ENCODE measurements at regions not wholly inside any gene's neighbourhood (a gene's known extent, or its start where the extent isn't known, plus 50 kb on each side); places are given as distances from the start of the nearest gene placed in this dataset.

DNA sequence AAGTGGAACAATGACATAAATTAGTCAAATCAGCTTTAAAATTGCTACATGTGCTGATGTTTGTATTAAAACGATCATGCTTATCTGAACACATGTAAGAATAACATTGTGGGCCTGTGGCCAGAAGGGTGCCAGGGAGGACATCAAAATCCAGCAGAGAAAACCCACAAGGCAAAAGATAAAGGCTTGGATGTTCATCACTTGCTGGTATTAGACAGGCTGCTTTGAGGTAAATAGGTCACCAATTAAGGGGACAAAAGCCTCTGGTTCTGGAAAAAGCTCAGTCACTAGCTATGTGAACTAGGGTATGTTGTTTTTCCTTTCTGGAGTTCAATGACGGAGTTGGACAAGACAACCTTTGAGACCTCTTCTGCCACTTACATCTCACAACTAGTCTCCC lies 74.4 kb upstream of the TMEM108 start:
- Histone ChIP-seq H3K4me2 (ENCODE audit: low read length) (no peak overlapping the region), H3K4me1 (ENCODE audit: insufficient read depth, low read length, severe bottlenecking) (no peaks in the 10 kb centered on the region), H4K20me1 (ENCODE audit: insufficient read depth, low read length) (no peaks in the 10 kb centered on the region), H3K36me3 (ENCODE audit: insufficient read depth, low read length) (no peaks in the 10 kb centered on the region), H3K27me3 (ENCODE audit: insufficient read depth, low read length) (no peaks in the 10 kb centered on the region), H3K9ac (ENCODE audit: low read length) (no peak overlapping the region), H3K9me2 (ENCODE audit: low read depth, low read length) (no peaks in the 10 kb centered on the region), H3F3A (ENCODE audit: insufficient read depth, low read length) (no peaks in the 10 kb centered on the region), H3K27ac (ENCODE audit: low read depth, low read length, poor library complexity, severe bottlenecking) (no peak overlapping the region), H2AFZ (ENCODE audit: low read length) (no peak overlapping the region), H3K79me2 (ENCODE audit: insufficient read depth, low read length) (no peaks in the 10 kb centered on the region), H3K4me3 (ENCODE audit: low read depth, low read length, poor library complexity, severe bottlenecking) (no peak overlapping the region), H3K9me3 (ENCODE audit: low read length) (no peaks in the 10 kb centered on the region)
- TF ChIP-seq EZH2 (IDR thresholded peaks at IDR 0.05; ENCODE audit: borderline replicate concordance, low read length): no peak
- no peak for TF ChIP-seq CTCF (IDR thresholded peaks at IDR 0.05; ENCODE audit: low read length)

GRCh38 chr3:132961991-132962390 lies 76.2 kb upstream of the TMEM108 start:
- H4K20me1 ChIP-seq (ENCODE audit: insufficient read depth, low read length): no peaks in the 10 kb centered on the region
- H3K9ac ChIP-seq (ENCODE audit: low read length): no peak overlapping the region
- no peaks in the 10 kb centered on the region for H3K36me3 ChIP-seq (ENCODE audit: insufficient read depth, low read length)
- H3K27me3 ChIP-seq (ENCODE audit: insufficient read depth, low read length): no peaks in the 10 kb centered on the region
- H3K9me3 ChIP-seq (ENCODE audit: low read length): no peaks in the 10 kb centered on the region
- no peak overlapping the region for H3K27ac ChIP-seq (ENCODE audit: low read depth, low read length, poor library complexity, severe bottlenecking)
- no peak overlapping the region for H2AFZ ChIP-seq (ENCODE audit: low read length)
- H3K9me2 ChIP-seq (ENCODE audit: low read depth, low read length): no peaks in the 10 kb centered on the region
- H3K4me3 ChIP-seq (ENCODE audit: low read depth, low read length, poor library complexity, severe bottlenecking): no peak overlapping the region
- no peaks in the 10 kb centered on the region for H3K4me1 ChIP-seq (ENCODE audit: insufficient read depth, low read length, severe bottlenecking)
- no peaks in the 10 kb centered on the region for H3F3A ChIP-seq (ENCODE audit: insufficient read depth, low read length)
- no peak overlapping the region for H3K4me2 ChIP-seq (ENCODE audit: low read length)
- no peaks in the 10 kb centered on the region for H3K79me2 ChIP-seq (ENCODE audit: insufficient read depth, low read length)
- TF ChIP-seq EZH2 (IDR thresholded peaks at IDR 0.05; ENCODE audit: borderline replicate concordance, low read length) (no peak), CTCF (IDR thresholded peaks at IDR 0.05; ENCODE audit: low read length) (no peak)

DNA sequence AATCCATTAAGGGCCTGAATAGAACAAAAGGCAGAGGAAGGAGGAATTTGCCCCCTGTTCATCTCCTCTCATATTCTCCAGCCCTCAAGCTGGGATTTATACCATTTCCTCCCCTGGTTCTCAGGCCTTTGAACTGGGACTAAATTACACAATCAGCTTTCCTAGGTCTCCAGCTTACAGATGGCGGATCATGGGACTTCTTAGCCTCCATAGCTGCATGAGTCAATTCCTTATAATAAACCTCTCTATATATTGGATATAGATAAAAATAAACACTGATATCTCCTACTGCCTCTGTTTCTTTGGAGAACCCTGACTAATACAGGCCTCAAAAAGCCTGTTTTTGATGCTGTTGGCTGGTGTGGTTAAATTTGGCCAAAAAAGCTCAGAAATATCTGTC lies 84.5 kb upstream of the TMEM108 start:
- Histone ChIP-seq H3K79me2 (ENCODE audit: insufficient read depth, low read length) (no peaks in the 10 kb centered on the region), H3K4me2 (ENCODE audit: low read length) (no peak overlapping the region), H2AFZ (ENCODE audit: low read length) (no peak overlapping the region), H3K36me3 (ENCODE audit: insufficient read depth, low read length) (no peaks in the 10 kb centered on the region), H3K9ac (ENCODE audit: low read length) (no peak overlapping the region), H3K9me3 (ENCODE audit: low read length) (no peaks in the 10 kb centered on the region), H3K27ac (ENCODE audit: low read depth, low read length, poor library complexity, severe bottlenecking) (no peak overlapping the region), H3K9me2 (ENCODE audit: low read depth, low read length) (no peaks in the 10 kb centered on the region), H3K27me3 (ENCODE audit: insufficient read depth, low read length) (no peaks in the 10 kb centered on the region), H3K4me3 (ENCODE audit: low read depth, low read length, poor library complexity, severe bottlenecking) (no peak overlapping the region), H3F3A (ENCODE audit: insufficient read depth, low read length) (no peaks in the 10 kb centered on the region), H3K4me1 (ENCODE audit: insufficient read depth, low read length, severe bottlenecking) (no peaks in the 10 kb centered on the region), H4K20me1 (ENCODE audit: insufficient read depth, low read length) (no peaks in the 10 kb centered on the region)
- TF ChIP-seq EZH2 (IDR thresholded peaks at IDR 0.05; ENCODE audit: borderline replicate concordance, low read length) (no peak), CTCF (IDR thresholded peaks at IDR 0.05; ENCODE audit: low read length) (no peak)
